ENCODE measurements at regions not wholly inside any gene's neighbourhood (a gene's known extent, or its start where the extent isn't known, plus 50 kb on each side); places are given as distances from the start of the nearest gene placed in this dataset.

- no peak for DNase-seq (ENCODE audit: low read depth)
- TF ChIP-seq CTCF (conservative IDR thresholded peaks at IDR 0.05; ENCODE audit: low read depth, low read length) = no peak
- no peak overlapping the region for H3K4me3 ChIP-seq (ENCODE audit: low read depth, low read length)
These were observed 287.4 kb upstream of the SEMA3D start for GRCh38 chr7:85474234-85474633.

GRCh38 chr7:85471740-85472139 lies 284.9 kb upstream of the SEMA3D start:
- DNase-seq (ENCODE audit: low read depth) = no peak
- TF ChIP-seq CTCF (conservative IDR thresholded peaks at IDR 0.05; ENCODE audit: low read depth, low read length) = no peak
- H3K4me3 ChIP-seq (ENCODE audit: low read depth, low read length) = no peak overlapping the region

GRCh38 chr7:85471307-85471706 lies 284.5 kb upstream of the SEMA3D start:
- no peak for TF ChIP-seq CTCF (conservative IDR thresholded peaks at IDR 0.05; ENCODE audit: low read depth, low read length)
- no peak overlapping the region for H3K4me3 ChIP-seq (ENCODE audit: low read depth, low read length)
- no peak for DNase-seq (ENCODE audit: low read depth)

GRCh38 chr7:85469446-85470010 lies 282.7 kb upstream of the SEMA3D start:
- no peak overlapping the region for H3K4me3 ChIP-seq (ENCODE audit: low read depth, low read length)
- no peak for TF ChIP-seq CTCF (conservative IDR thresholded peaks at IDR 0.05; ENCODE audit: low read depth, low read length)
- no peak for DNase-seq (ENCODE audit: low read depth)

GRCh38 chr7:85464042-85464651 lies 277.3 kb upstream of the SEMA3D start:
- no peak overlapping the region for H3K4me3 ChIP-seq (ENCODE audit: low read depth, low read length)
- no peak for DNase-seq (ENCODE audit: low read depth)

GRCh38 chr7:85462671-85463070 lies 275.8 kb upstream of the SEMA3D start:
- DNase-seq (ENCODE audit: low read depth) = no peak
- no peak overlapping the region for H3K4me3 ChIP-seq (ENCODE audit: low read depth, low read length)
- no peak for TF ChIP-seq CTCF (conservative IDR thresholded peaks at IDR 0.05; ENCODE audit: low read depth, low read length)

More at GRCh38 chr7:85464042-85464651, 277.3 kb upstream of the SEMA3D start:
- TF ChIP-seq CTCF (conservative IDR thresholded peaks at IDR 0.05; ENCODE audit: low read depth, low read length) = no peak

GRCh38 chr7:85457911-85458310 lies 271.1 kb upstream of the SEMA3D start:
- no peak for TF ChIP-seq CTCF (conservative IDR thresholded peaks at IDR 0.05; ENCODE audit: low read depth, low read length)
- no peak for DNase-seq (ENCODE audit: low read depth)
- H3K4me3 ChIP-seq (ENCODE audit: low read depth, low read length) = no peak overlapping the region

Data from epithelial cell of proximal tubule (primary cell).